Spleen (tissue), 11 donors: ENCODE measurements at regions not wholly inside any gene's neighbourhood (a gene's known extent, or its start where the extent isn't known, plus 50 kb on each side); places are given as distances from the start of the nearest gene placed in this dataset.

ENCODE experiments used
- DNase-seq: peaks from one replicate; pipeline ENCODE4 v3.0.0-alpha.2; 2020
- H3K27ac ChIP-seq, 8 donors: fragments of 200-600 bp; sonication (generic) in 7 of 8; 1 replicate in 4 of 8; 2 replicates in 4 of 8; pipeline versions ENCODE4 v1.5.0 to v1.8.0; 2016 to 2021; ENCODE audit warnings: inconsistent platforms in 4 of 8, mild to moderate bottlenecking in 4 of 8, moderate library complexity in 1 of 8
- H3K27me3 ChIP-seq, 7 donors: fragments of 200-600 bp; sonication (generic) in 6 of 7; replicated peaks in 1 of 7; 1 replicate in 4 of 7; 2 replicates in 3 of 7; pipeline versions ENCODE4 v1.5.0 to v1.8.0; 2016 to 2021; ENCODE audit warnings: inconsistent platforms in 3 of 7, mild to moderate bottlenecking in 1 of 7
- H3K36me3 ChIP-seq, 6 donors: fragments of 200-600 bp; sonication (generic) in 5 of 6; 1 replicate in 4 of 6; 2 replicates in 2 of 6; pipeline versions ENCODE4 v1.5.0 to v1.8.0; 2016 to 2021; ENCODE audit warnings: inconsistent platforms in 2 of 6
- H3K4me1 ChIP-seq, 6 donors: fragments of 200-600 bp; sonication (generic) in 5 of 6; 1 replicate in 3 of 6; 2 replicates in 3 of 6; pipeline versions ENCODE4 v1.5.0 to v1.8.0; 2016 to 2021; ENCODE audit warnings: inconsistent platforms in 3 of 6
- H3K4me3 ChIP-seq, 8 donors: fragments of 200-600 bp; sonication (generic) in 7 of 8; 1 replicate in 4 of 8; 2 replicates in 4 of 8; pipeline versions ENCODE4 v1.5.0 to v1.8.0; 2016 to 2021; ENCODE audit warnings: inconsistent platforms in 4 of 8, mild to moderate bottlenecking in 4 of 8, moderate library complexity in 2 of 8
- H3K9me3 ChIP-seq, 8 donors: fragments of 200-600 bp; sonication (generic) in 7 of 8; 1 replicate in 4 of 8; 2 replicates in 4 of 8; pipeline versions ENCODE4 v1.5.0 to v1.8.0; 2016 to 2021; ENCODE audit warnings: inconsistent platforms in 4 of 8
- CTCF ChIP-seq, 11 experiments: fragments of 200-600 bp in 7 of 11; fragments of 450-650 bp in 4 of 11; sonication (generic) in 4 of 11; IDR thresholded peaks in 8 of 11; conservative IDR thresholded peaks in 3 of 11; 1 replicate in 7 of 11; 2 replicates in 4 of 11; pipeline versions ENCODE4 v1.4.0 to v1.8.0; 2016 to 2021; ENCODE audit warnings: antibody characterized with exemption in 11 of 11, inconsistent platforms in 4 of 11, mild to moderate bottlenecking in 1 of 11
- POLR2A ChIP-seq, 3 donors: fragments of 450-650 bp; IDR thresholded peaks; one replicate each; pipeline ENCODE4 v1.5.1; 2017; ENCODE audit warnings: antibody characterized with exemption in 3 of 3, mild to moderate bottlenecking in 1 of 3
- POLR2AphosphoS5 ChIP-seq, 3 donors: sonication (generic); formaldehyde crosslinking; IDR thresholded peaks; one replicate each; pipeline ENCODE4 v1.5.1; 2017; ENCODE audit warnings: antibody characterized with exemption in 3 of 3
- WGBS, 5 donors: extraction: QIAGEN DNeasy Blood & Tissue Kit in 3 of 5; methylation state at CpG; one replicate each; pipeline versions ENCODE4 v1.1.5 to v1.1.7; 2013 to 2018; 5-methylcytosine and 5-hydroxymethylcytosine counted together
- intact Hi-C: fragments of 100-400 bp; cut with DNase I; formaldehyde crosslinking; loops from one replicate; pipeline ENCODE4 v1.15.0; 2023; ENCODE audit warnings: low total_unique reads
- donor health status: healthy with polysubstance abuse.
- donor health status: DM: no; HTN: no; CAD: no; lungs with moderate emphysema.
- donor health status: DM: no; HTN: no; CAD: no.
- donor health status: Bipolar disorder and iron deficiency.
- donor health status: healthy.
- donor health status: DM: no; HTN: no; CAD: no.
- donor health status: DM: yes; HTN: yes; CAD: no.

- TF ChIP-seq POLR2AphosphoS5 (IDR thresholded peaks at IDR 0.05) (no peak), POLR2A (IDR thresholded peaks at IDR 0.05) (no peak), CTCF (IDR thresholded peaks at IDR 0.05 in 8 of 11, conservative IDR thresholded peaks at IDR 0.05 in 3 of 11) (no peak)
- no peaks in the 10 kb centered on the region for H3K9me3 ChIP-seq
- WGBS, 5 donors: 58 to 88% (median 79%) methylated on average over 4 of the region's 4 CpGs
- no peaks in the 10 kb centered on the region for H3K4me1 ChIP-seq
- H3K4me3 ChIP-seq: no peak overlapping the region
- H3K27ac ChIP-seq: no peak overlapping the region
- no peaks in the 10 kb centered on the region for H3K36me3 ChIP-seq
- DNase-seq: no peak
- intact Hi-C loops: loop anchor here (10.0 kb wide), 1 partner anchor 62 kb away; no protein-coding TSS in a partner anchor
- peaks cover 0 to 17% (median 0%) of the 10 kb centered on the region in 7 donors for H3K27me3 ChIP-seq
These were observed 335.3 kb downstream of the DIRAS2 start for GRCh38 chr9:90307167-90307833.

GRCh38 chr9:90307891-90308290, 334.7 kb downstream of the DIRAS2 start:
- Histone ChIP-seq H3K36me3 (no peaks in the 10 kb centered on the region), H3K9me3 (no peaks in the 10 kb centered on the region), H3K4me1 (no peaks in the 10 kb centered on the region), H3K27ac (no peak overlapping the region), H3K4me3 (no peak overlapping the region), H3K27me3 (peaks cover 0 to 17% (median 0%) of the 10 kb centered on the region in 7 donors)
- TF ChIP-seq CTCF (IDR thresholded peaks at IDR 0.05 in 8 of 11, conservative IDR thresholded peaks at IDR 0.05 in 3 of 11) (no peak), POLR2A (IDR thresholded peaks at IDR 0.05) (no peak), POLR2AphosphoS5 (IDR thresholded peaks at IDR 0.05) (no peak)
- WGBS, 5 donors: 70 to 81% (median 75%) methylated on average over 4 of the region's 4 CpGs
- intact Hi-C loops: loop anchor here (10.0 kb wide), 1 partner anchor 63 kb away; no protein-coding TSS in a partner anchor
- no peak for DNase-seq

- TF ChIP-seq CTCF (IDR thresholded peaks at IDR 0.05 in 8 of 11, conservative IDR thresholded peaks at IDR 0.05 in 3 of 11) (no peak), POLR2AphosphoS5 (IDR thresholded peaks at IDR 0.05) (no peak), POLR2A (IDR thresholded peaks at IDR 0.05) (no peak)
- no peak overlapping the region for H3K27ac ChIP-seq
- H3K36me3 ChIP-seq: no peaks in the 10 kb centered on the region
- peaks cover 0 to 13% (median 0%) of the 10 kb centered on the region in 7 donors for H3K27me3 ChIP-seq
- 74 to 94% (median 88%) methylated on average over 4 of the region's 4 CpGs for WGBS, 5 donors
- intact Hi-C loops: loop anchor here (10.0 kb wide), 1 partner anchor 64 kb away; no protein-coding TSS in a partner anchor
- H3K4me3 ChIP-seq: no peak overlapping the region
- DNase-seq: no peak
- no peaks in the 10 kb centered on the region for H3K4me1 ChIP-seq
- H3K9me3 ChIP-seq: no peaks in the 10 kb centered on the region
These were observed 333.9 kb downstream of the DIRAS2 start for GRCh38 chr9:90308691-90309090.

GRCh38 chr9:90309809-90310520, 332.7 kb downstream of the DIRAS2 start:
- H3K27ac ChIP-seq: no peak overlapping the region
- intact Hi-C loops: loop anchor here (10.0 kb wide), 1 partner anchor 65 kb away; no protein-coding TSS in a partner anchor
- H3K27me3 ChIP-seq: peaks cover 0 to 2% (median 0%) of the 10 kb centered on the region in 7 donors
- TF ChIP-seq POLR2A (IDR thresholded peaks at IDR 0.05): no peak
- no peak overlapping the region for H3K4me3 ChIP-seq
- no peaks in the 10 kb centered on the region for H3K4me1 ChIP-seq
- WGBS, 5 donors: 85 to 94% (median 89%) methylated on average over 7 of the region's 7 CpGs
- no peaks in the 10 kb centered on the region for H3K9me3 ChIP-seq
- H3K36me3 ChIP-seq: no peaks in the 10 kb centered on the region
- no peak for DNase-seq
